GM18873 (cell line): ENCODE measurements at regions not wholly inside any gene's neighbourhood (a gene's known extent, or its start where the extent isn't known, plus 50 kb on each side); places are given as distances from the start of the nearest gene placed in this dataset.

Source experiments
- ATAC-seq: cut with Tn5 transposase; IDR thresholded peaks from one replicate; pipeline ENCODE4 v1.9.1; 2021; ENCODE audit warnings: mild to moderate bottlenecking, moderate library complexity, moderate number of reproducible peaks; ENCODE audit not compliant: unreplicated experiment, low FRiP score

GRCh38 chr6:166017032-166017635 lies 150.5 kb downstream of the TBXT start:
- ATAC-seq, result no peak

DNA sequence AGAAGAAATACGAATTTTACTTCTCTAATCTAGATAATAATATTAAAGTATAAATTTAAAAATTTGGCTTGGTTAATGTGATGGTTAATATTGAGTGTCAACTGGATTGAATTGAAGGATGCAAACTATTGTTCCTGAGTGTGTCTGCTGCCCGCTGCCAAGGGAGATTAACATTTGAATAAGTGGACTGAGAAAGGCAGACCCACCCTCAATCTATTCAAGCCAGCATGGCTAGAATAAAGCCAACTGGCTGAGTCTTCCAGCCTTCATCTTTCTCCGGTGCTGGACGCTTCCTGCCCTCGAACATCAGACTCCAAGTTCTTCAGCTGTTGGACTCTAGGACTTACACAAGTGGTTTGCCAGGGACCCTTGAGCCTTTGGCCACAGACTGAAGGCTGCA lies 152.7 kb downstream of the TBXT start:
- no peak for ATAC-seq

- no peak for ATAC-seq
Measured at GRCh38 chr6:166010136-166010960, 157.3 kb downstream of the TBXT start.

DNA sequence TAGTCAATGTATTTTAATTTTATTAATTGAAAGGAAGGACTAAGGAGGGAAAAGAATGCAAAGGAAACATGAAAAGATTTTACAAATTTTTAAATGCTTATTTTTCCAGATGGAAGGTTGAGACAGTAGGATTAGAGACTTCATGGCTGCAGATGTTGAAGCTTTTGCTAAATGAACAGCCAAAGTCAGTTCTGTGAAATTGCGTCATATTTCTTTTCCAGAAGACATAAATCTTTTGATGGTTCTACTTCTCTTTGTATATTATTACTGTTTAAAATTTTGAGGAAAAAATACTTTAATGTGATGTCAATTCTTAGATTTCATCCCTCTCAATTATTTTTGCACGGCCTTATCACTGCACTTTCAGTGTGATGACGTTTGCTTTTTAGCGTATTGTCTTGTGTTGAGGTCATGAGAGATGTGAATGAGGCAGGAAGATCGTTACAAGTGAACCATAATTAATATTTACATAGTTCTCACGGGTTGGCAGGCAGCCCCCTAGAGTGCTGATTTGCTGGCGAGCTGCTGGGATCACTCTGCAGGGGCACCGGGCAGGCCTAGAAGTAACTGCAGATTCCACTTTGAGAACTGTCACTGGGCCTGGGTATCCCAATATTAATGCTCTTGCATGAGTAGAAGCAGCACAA lies 158.1 kb downstream of the TBXT start:
- ATAC-seq, result no peak

GRCh38 chr6:166008441-166009369 lies 158.9 kb downstream of the TBXT start:
- ATAC-seq, result no peak

- ATAC-seq, result no peak
Measured at GRCh38 chr6:166007349-166008263, 160.0 kb downstream of the TBXT start.

DNA sequence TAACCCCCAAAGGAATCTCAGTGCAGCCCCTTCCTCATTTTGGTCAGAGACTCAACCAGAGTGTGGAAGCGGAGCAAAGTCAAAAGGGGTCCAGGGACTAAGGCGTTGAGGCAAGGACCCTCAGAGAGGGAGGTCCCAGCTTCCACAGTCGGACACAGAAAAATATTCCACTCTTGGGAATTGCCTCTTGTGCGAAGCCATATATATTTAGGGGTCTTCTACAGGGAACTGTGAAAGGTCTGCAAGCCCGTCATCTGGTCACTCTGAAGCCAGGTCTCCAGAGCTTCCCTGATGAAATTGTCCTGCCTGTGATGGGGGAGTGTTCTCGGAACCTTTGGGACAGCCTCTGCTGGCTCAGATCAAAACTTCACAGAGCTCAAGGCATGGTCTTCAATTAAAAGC lies 160.8 kb downstream of the TBXT start:
- ATAC-seq, result no peak

DNA sequence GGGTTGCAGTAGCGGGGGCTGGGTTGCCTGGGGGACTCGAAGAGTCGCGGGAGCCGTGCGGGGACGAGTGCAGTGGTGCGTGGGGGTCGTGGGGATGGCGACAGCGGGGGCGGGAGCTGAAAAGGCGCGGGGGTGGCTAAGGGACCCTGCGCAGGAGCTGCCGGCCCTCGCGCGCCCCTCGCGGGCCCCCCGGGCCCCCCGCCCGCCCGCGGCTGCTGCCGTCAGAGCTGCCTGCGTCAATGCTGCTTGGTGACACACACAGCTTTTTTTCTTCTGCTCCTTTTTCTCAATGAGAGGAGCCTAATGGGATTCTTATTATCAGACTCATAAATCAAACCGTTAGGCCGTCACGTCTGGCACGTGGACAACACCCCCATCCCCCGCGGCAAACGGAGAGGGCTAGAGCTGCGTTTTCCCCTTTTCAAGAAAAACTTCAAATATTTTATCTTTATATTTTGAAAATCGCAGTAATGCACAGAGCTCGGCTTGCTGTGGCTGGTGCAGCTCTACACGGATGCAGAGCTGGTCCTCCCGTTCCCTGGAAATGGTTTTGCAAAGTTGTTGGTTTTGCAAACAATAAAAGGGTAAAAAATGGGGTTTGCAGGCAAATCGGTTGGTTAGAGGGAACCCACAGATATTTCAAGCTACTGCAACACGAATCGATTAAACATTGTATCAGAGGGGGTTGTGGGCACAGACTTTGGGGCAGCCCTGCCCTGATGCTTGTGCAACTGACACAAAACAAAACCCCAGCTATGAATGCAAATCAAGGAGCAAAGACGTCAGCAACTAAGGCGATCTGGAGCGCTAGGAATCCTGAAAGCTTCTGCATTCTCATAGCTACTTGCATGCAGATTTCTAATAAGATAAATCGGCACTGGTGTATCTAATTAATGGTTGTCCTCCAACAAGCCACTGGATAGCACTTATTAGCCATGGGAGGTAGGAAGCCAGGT lies 161.4 kb downstream of the TBXT start:
- ATAC-seq, result no peak

- no peak for ATAC-seq
Measured at GRCh38 chr6:166005401-166005943, 162.2 kb downstream of the TBXT start.

DNA sequence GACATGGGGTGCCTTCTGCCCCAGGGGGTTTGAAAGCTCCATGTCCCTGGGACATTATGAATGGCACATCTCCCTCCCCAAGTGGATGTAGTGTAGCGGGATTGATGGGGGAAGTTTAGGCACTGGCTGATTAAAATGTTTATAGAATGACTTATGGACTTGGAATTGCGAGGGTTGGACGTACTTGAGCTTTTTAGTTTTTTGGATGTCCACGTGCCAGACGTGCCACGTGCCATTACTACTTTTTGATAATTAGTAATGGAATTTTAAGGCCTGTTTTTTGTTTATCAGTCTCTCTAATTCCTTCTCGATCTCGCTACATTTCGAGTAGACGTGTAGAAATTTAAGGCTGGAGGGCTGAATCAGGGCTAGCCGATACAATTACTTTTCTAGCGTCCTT lies 162.8 kb downstream of the TBXT start:
- no peak for ATAC-seq

- no peak for ATAC-seq
Measured at GRCh38 chr6:166004471-166004870, 163.2 kb downstream of the TBXT start.

DNA sequence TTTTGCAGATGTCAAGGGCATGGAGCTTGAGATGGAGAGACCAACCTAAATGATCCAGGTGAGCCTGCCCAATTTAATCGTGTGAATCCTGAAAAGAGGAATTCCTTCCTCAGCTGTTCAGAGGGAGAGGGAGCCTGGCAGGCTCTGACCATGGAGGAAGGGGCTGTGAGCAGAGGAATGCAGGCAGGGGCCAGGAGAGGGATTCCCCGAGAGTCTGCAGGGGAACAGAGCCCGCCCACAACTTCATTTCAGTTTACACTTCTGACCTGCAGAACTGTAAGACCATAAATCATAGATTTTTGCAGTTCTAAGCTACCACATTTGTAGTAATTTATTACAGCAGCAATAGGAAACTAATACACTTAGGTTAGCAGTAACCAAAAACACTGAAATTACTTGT lies 164.1 kb downstream of the TBXT start:
- ATAC-seq, result no peak

DNA sequence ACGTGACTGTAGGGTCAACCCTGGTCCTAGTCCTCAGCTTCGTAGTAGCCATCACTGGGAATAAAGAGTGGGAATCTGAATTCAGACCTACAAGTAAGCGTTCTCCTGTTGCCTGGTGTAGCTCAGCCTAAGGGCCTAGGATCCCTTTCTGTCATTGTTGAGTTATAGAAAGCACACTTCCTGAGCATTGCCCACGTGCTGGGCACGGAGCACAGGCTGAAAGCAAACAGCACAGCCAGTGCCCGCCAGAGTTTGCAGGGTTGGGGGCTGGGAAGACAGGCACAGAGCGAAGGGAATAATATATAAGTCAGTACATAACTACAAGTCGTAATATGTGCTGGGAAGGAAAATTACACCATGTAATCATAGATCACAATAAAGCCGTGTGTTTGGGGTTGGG lies 166.3 kb downstream of the TBXT start:
- no peak for ATAC-seq

GRCh38 chr6:165999279-165999678 lies 168.4 kb downstream of the TBXT start:
- ATAC-seq, result no peak

- no peak for ATAC-seq
Measured at GRCh38 chr6:165998072-165998471, 169.6 kb downstream of the TBXT start.

DNA sequence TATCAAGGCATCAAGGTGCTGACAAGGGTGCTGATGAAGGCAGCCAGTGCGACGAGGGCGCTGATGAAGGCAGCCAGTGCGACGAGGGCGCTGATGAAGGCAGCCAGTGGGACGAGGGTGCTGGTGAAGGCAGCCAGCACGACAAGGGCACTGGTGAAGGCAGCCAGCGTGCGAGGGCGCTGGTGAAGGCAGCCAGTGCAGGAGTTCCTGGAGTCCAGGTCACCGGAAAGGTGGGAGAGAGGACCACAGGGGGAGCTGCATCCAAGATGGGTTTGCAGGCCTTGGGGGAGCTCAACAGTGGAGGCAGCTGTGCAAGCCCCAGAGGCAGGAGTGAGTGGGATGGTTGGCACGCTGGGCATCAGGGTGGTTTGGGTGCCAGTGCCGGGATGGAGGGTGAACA lies 176.3 kb downstream of the TBXT start:
- ATAC-seq, result no peak

GRCh38 chr6:165990216-165990615 lies 177.4 kb downstream of the TBXT start:
- no peak for ATAC-seq

- ATAC-seq, result no peak
Measured at GRCh38 chr6:165988757-165989456, 178.7 kb downstream of the TBXT start.
